Liver (tissue), 3 donors: ENCODE measurements at regions not wholly inside any gene's neighbourhood (a gene's known extent, or its start where the extent isn't known, plus 50 kb on each side); places are given as distances from the start of the nearest gene placed in this dataset.

Experiments used
- GABPA ChIP-seq, 2 donors: IDR thresholded peaks in 1 of 2; conservative IDR thresholded peaks in 1 of 2; 2 replicates each; pipeline ENCODE4 v1.6.1; 2016; ENCODE audit warnings: antibody characterized with exemption in 2 of 2, mild to moderate bottlenecking in 1 of 2, moderate library complexity in 1 of 2
- HNF4A ChIP-seq, 2 donors: conservative IDR thresholded peaks; 2 replicates each; pipeline ENCODE4 v1.6.1; 2016; ENCODE audit warnings: antibody characterized with exemption in 2 of 2, mild to moderate bottlenecking in 2 of 2
- JUND ChIP-seq, 2 donors: IDR thresholded peaks; 2 replicates each; pipeline ENCODE4 v1.6.1; 2016; ENCODE audit warnings: antibody characterized with exemption in 2 of 2
- RXRA ChIP-seq, 2 donors: IDR thresholded peaks; 2 replicates each; pipeline ENCODE4 v1.6.1; 2017 to 2018; ENCODE audit warnings: antibody characterized with exemption in 2 of 2, mild to moderate bottlenecking in 1 of 2
- TAF1 ChIP-seq: conservative IDR thresholded peaks from 2 replicates; pipeline ENCODE4 v1.6.1; 2016; ENCODE audit warnings: antibody characterized with exemption, mild to moderate bottlenecking
- YY1 ChIP-seq: IDR thresholded peaks from 2 replicates; pipeline ENCODE4 v1.6.1; 2016; ENCODE audit warnings: antibody characterized with exemption, mild to moderate bottlenecking
- TF ChIP-seq, protein P1 (sequence below): IDR thresholded peaks from 2 replicates; pipeline ENCODE4 v1.6.1; 2016; ENCODE audit warnings: antibody characterized with exemption
- TF ChIP-seq, protein P2 (sequence below): fragments of 150-350 bp; IDR thresholded peaks from 2 replicates; pipeline ENCODE4 v1.5.1; 2017; ENCODE audit warnings: improper control_type of control experiment, low read depth, low read length; ENCODE audit not compliant: missing input control
- donor health status: healthy.
- donor health status: healthy.

DNA sequence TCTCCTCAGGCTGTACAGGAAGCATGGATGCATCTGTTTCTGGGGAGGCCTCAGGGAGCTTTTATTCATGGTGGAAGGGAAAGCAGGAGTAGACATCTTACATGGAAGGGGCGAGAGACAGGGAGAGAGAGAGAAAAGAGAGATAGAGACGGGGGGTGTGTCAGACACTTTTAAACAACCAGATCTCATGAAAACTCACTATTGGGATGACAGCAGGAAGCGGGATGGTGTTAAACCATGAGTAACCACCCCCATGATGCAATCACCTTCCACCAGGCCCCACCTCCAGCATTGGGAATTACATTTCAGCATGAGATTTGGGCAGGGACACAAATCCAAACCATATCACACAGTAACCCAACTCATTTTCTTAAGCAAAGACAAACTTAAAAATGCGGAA lies 110.0 kb upstream of the EEA1 start:
- no peak for TF ChIP-seq JUND (IDR thresholded peaks at IDR 0.05)
- no peak for TF ChIP-seq TAF1
- TF ChIP-seq, protein P1, sequence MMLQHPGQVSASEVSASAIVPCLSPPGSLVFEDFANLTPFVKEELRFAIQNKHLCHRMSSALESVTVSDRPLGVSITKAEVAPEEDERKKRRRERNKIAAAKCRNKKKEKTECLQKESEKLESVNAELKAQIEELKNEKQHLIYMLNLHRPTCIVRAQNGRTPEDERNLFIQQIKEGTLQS: no peak
- no peak for TF ChIP-seq YY1
- TF ChIP-seq, protein P2, sequence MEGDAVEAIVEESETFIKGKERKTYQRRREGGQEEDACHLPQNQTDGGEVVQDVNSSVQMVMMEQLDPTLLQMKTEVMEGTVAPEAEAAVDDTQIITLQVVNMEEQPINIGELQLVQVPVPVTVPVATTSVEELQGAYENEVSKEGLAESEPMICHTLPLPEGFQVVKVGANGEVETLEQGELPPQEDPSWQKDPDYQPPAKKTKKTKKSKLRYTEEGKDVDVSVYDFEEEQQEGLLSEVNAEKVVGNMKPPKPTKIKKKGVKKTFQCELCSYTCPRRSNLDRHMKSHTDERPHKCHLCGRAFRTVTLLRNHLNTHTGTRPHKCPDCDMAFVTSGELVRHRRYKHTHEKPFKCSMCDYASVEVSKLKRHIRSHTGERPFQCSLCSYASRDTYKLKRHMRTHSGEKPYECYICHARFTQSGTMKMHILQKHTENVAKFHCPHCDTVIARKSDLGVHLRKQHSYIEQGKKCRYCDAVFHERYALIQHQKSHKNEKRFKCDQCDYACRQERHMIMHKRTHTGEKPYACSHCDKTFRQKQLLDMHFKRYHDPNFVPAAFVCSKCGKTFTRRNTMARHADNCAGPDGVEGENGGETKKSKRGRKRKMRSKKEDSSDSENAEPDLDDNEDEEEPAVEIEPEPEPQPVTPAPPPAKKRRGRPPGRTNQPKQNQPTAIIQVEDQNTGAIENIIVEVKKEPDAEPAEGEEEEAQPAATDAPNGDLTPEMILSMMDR: no peak
- TF ChIP-seq GABPA (IDR thresholded peaks at IDR 0.05 in 1 of 2, conservative IDR thresholded peaks at IDR 0.05 in 1 of 2): no peak
- TF ChIP-seq RXRA (IDR thresholded peaks at IDR 0.05): no peak
- TF ChIP-seq HNF4A (conservative IDR thresholded peaks at IDR 0.05): no peak
